Kidney epithelial cell (primary cell): ENCODE measurements at regions not wholly inside any gene's neighbourhood (a gene's known extent, or its start where the extent isn't known, plus 50 kb on each side); places are given as distances from the start of the nearest gene placed in this dataset.
"Not testable (repeated sequence)": the region's sequence is repeated elsewhere in the genome, so short reads cannot be mapped to it uniquely, and the experiment has no call there.

Experiments
- DNase-seq: peaks from one replicate; pipeline ENCODE4 v3.0.0-alpha.2; 2010; ENCODE audit warnings: low read depth
- H3K27me3 ChIP-seq: 2 replicates; pipeline ENCODE4 v1.6.0; 2011; ENCODE audit warnings: low read length; ENCODE audit not compliant: control insufficient read depth, insufficient read depth
- H3K36me3 ChIP-seq: 2 replicates; pipeline ENCODE4 v1.5.1; 2011; ENCODE audit warnings: low read length; ENCODE audit not compliant: control insufficient read depth, insufficient read depth
- H3K4me3 ChIP-seq: 2 replicates; pipeline ENCODE4 v1.5.1; 2011; ENCODE audit warnings: low read depth, mild to moderate bottlenecking, control low read depth, low read length
- CTCF ChIP-seq: IDR thresholded peaks from 2 replicates; pipeline ENCODE4 v1.5.1; 2011; ENCODE audit warnings: mild to moderate bottlenecking, moderate library complexity, low read length, control low read depth, inconsistent platforms; ENCODE audit not compliant: insufficient read depth, poor library complexity, severe bottlenecking

DNA sequence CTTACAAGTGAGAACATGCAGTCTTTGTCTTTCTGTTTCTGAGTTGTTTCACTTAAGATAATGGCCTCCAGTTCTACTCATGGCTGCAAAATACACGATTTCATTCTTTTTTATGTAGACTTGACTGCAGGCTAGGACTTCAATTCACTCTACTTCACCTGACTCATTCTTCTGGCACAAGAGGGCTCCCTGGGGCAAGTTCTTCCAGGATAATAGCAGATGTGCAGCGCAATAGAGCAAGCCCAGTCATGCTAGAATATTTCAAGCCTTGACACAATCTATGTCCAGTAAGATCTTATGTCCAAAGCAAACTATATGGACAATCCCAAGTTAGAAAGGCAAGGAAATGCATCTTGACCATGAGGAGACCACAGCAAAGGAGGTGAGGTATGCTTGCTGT, 211.7 kb upstream of the GADL1 start:
- no peak for DNase-seq
- Histone ChIP-seq H3K4me3 (no peak overlapping the region), H3K36me3 (no peaks in the 10 kb centered on the region), H3K27me3 (no peaks in the 10 kb centered on the region)
- TF ChIP-seq CTCF: no peak

DNA sequence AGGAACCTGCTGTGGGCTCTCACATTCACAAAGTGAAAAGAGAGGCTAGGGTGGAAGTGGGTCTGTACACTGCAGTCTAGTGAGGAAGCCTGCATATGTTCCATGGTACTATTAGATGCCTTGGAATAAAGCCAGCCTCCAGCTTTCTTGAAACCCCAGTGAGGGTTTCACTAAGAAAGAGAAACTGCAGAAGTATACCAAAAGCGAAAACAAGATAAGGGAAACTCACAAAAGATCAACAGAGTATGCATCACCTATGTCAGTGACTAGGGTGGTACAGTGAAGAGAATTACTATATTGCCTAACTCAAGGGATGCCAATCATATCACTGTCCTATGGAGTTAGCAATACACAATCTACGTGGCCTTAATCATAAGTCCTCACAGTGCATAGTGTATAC, 212.5 kb upstream of the GADL1 start:
- Histone ChIP-seq H3K4me3 (no peak overlapping the region), H3K27me3 (no peaks in the 10 kb centered on the region), H3K36me3 (no peaks in the 10 kb centered on the region)
- no peak for DNase-seq
- no peak for TF ChIP-seq CTCF

DNA sequence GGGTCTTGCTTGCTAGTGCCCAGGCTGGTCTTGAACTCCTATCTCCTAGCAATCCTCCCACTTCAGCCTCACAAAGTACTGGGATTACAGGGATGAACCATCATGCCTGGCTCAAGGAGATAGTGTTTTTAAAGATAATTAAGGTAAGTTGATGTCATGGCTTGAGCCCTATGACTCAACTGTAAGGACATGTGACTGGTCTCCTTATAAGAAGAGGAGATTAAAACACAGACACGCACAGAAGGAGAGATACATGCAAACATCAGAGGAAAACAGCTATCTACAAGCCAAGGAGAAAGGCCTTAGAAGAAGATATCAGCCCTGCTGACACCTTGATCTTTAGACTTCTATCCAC, 220.4 kb upstream of the GADL1 start:
- no peaks in the 10 kb centered on the region for H3K27me3 ChIP-seq
- no peak for DNase-seq
- no peak for TF ChIP-seq CTCF
- H3K4me3 ChIP-seq: no peak overlapping the region
- no peaks in the 10 kb centered on the region for H3K36me3 ChIP-seq

GRCh38 chr3:31115531-31115930, 221.1 kb upstream of the GADL1 start:
- H3K4me3 ChIP-seq, H3K36me3 ChIP-seq, DNase-seq, H3K27me3 ChIP-seq: not testable (repeated sequence)

GRCh38 chr3:31116651-31117050, 222.2 kb upstream of the GADL1 start:
- H3K27me3 ChIP-seq: no peaks in the 10 kb centered on the region
- H3K4me3 ChIP-seq: no peak overlapping the region
- no peak for TF ChIP-seq CTCF
- no peak for DNase-seq
- no peaks in the 10 kb centered on the region for H3K36me3 ChIP-seq

- Histone ChIP-seq H3K36me3 (no peaks in the 10 kb centered on the region), H3K4me3 (no peak overlapping the region), H3K27me3 (no peaks in the 10 kb centered on the region)
- no peak for TF ChIP-seq CTCF
- no peak for DNase-seq
Measured at GRCh38 chr3:31117854-31118253, 223.4 kb upstream of the GADL1 start.
